ENCODE measurements at regions not wholly inside any gene's neighbourhood (a gene's known extent, or its start where the extent isn't known, plus 50 kb on each side); places are given as distances from the start of the nearest gene placed in this dataset.
"Not testable (repeated sequence)": the region's sequence is repeated elsewhere in the genome, so short reads cannot be mapped to it uniquely, and the experiment has no call there.

DNA sequence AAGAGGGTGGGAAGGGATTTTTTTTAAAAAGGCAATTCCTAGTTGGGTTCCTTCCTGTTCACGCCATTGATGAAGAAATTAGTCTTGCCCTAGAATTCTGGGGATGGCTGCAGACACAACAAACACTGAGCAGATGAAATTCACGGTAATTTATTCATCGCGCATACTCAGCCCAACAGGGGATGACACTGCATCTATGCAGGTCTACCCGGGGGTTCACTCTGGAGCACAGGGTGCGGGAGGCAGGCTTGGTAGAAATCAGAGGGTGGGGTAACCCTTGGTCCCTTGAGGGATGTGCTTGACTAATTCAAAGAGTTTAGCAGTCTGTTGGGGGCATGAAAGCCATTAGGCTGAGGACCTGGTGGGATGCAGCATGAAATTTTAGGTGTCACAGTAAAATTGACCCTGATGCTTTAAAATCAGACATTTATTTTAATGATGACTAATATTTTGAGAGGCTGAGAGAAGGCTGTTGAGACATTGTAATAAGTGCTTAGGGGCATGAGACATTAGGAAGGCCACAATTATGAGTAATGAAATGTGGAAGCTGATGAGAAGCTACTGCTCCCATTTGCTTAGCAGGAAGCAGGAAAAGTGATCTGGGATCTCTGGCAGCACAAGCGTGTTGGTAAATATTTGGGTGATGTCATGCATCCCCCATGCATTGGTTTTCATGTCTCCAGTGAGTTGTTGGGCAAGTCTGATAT, 1800.3 kb upstream of the DEFB115 start:
- TF ChIP-seq OSR2 (tag by site-specific recombination; IDR thresholded peaks at IDR 0.05); SP2 (tag by site-specific recombination; IDR thresholded peaks at IDR 0.05); REPIN1 (tag by site-specific recombination; IDR thresholded peaks at IDR 0.05; ENCODE audit: low read depth); ZNF521 (tag by site-specific recombination; IDR thresholded peaks at IDR 0.05); ZNF701 (tag by site-specific recombination; IDR thresholded peaks at IDR 0.05); KLF9 (tag by site-specific recombination; IDR thresholded peaks at IDR 0.05; ENCODE audit: low read depth); ZNF175 (tag by site-specific recombination; IDR thresholded peaks at IDR 0.05); TCF7L2 (IDR thresholded peaks at IDR 0.05; ENCODE audit: borderline replicate concordance, low read depth, low read length); ZBTB21 (tag by site-specific recombination; IDR thresholded peaks at IDR 0.05): not testable (repeated sequence)
- TF ChIP-seq, protein P1, sequence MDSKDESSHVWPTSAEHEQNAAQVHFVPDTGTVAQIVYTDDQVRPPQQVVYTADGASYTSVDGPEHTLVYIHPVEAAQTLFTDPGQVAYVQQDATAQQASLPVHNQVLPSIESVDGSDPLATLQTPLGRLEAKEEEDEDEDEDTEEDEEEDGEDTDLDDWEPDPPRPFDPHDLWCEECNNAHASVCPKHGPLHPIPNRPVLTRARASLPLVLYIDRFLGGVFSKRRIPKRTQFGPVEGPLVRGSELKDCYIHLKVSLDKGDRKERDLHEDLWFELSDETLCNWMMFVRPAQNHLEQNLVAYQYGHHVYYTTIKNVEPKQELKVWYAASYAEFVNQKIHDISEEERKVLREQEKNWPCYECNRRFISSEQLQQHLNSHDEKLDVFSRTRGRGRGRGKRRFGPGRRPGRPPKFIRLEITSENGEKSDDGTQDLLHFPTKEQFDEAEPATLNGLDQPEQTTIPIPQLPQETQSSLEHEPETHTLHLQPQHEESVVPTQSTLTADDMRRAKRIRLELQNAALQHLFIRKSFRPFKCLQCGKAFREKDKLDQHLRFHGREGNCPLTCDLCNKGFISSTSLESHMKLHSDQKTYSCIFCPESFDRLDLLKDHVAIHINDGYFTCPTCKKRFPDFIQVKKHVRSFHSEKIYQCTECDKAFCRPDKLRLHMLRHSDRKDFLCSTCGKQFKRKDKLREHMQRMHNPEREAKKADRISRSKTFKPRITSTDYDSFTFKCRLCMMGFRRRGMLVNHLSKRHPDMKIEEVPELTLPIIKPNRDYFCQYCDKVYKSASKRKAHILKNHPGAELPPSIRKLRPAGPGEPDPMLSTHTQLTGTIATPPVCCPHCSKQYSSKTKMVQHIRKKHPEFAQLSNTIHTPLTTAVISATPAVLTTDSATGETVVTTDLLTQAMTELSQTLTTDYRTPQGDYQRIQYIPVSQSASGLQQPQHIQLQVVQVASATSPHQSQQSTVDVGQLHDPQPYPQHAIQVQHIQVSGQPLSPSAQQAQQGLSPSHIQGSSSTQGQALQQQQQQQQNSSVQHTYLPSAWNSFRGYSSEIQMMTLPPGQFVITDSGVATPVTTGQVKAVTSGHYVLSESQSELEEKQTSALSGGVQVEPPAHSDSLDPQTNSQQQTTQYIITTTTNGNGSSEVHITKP (tag by site-specific recombination; IDR thresholded peaks at IDR 0.05) = not testable (repeated sequence)
- TF ChIP-seq, protein P2, sequence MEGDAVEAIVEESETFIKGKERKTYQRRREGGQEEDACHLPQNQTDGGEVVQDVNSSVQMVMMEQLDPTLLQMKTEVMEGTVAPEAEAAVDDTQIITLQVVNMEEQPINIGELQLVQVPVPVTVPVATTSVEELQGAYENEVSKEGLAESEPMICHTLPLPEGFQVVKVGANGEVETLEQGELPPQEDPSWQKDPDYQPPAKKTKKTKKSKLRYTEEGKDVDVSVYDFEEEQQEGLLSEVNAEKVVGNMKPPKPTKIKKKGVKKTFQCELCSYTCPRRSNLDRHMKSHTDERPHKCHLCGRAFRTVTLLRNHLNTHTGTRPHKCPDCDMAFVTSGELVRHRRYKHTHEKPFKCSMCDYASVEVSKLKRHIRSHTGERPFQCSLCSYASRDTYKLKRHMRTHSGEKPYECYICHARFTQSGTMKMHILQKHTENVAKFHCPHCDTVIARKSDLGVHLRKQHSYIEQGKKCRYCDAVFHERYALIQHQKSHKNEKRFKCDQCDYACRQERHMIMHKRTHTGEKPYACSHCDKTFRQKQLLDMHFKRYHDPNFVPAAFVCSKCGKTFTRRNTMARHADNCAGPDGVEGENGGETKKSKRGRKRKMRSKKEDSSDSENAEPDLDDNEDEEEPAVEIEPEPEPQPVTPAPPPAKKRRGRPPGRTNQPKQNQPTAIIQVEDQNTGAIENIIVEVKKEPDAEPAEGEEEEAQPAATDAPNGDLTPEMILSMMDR (tag by site-specific recombination; IDR thresholded peaks at IDR 0.05) = not testable (repeated sequence)
- TF ChIP-seq, protein P3, sequence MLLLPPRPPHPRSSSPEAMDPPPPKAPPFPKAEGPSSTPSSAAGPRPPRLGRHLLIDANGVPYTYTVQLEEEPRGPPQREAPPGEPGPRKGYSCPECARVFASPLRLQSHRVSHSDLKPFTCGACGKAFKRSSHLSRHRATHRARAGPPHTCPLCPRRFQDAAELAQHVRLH (tag by site-specific recombination; IDR thresholded peaks at IDR 0.05) = not testable (repeated sequence)
- TF ChIP-seq, protein P4, sequence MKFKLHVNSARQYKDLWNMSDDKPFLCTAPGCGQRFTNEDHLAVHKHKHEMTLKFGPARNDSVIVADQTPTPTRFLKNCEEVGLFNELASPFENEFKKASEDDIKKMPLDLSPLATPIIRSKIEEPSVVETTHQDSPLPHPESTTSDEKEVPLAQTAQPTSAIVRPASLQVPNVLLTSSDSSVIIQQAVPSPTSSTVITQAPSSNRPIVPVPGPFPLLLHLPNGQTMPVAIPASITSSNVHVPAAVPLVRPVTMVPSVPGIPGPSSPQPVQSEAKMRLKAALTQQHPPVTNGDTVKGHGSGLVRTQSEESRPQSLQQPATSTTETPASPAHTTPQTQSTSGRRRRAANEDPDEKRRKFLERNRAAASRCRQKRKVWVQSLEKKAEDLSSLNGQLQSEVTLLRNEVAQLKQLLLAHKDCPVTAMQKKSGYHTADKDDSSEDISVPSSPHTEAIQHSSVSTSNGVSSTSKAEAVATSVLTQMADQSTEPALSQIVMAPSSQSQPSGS (tag by site-specific recombination; IDR thresholded peaks at IDR 0.05; ENCODE audit: low read depth) = not testable (repeated sequence)
